ENCODE measurements at regions not wholly inside any gene's neighbourhood (a gene's known extent, or its start where the extent isn't known, plus 50 kb on each side); places are given as distances from the start of the nearest gene placed in this dataset.

GRCh38 chr7:20556091-20556490, 59.4 kb upstream of the ABCB5 start:
- TF ChIP-seq ZNF792 (tag by site-specific recombination; IDR thresholded peaks at IDR 0.05) (no peak), KLF8 (tag by site-specific recombination; IDR thresholded peaks at IDR 0.05) (no peak), CTCF (tag by site-specific recombination; IDR thresholded peaks at IDR 0.05) (no peak)
